ENCODE measurements at regions not wholly inside any gene's neighbourhood (a gene's known extent, or its start where the extent isn't known, plus 50 kb on each side); places are given as distances from the start of the nearest gene placed in this dataset.

DNA sequence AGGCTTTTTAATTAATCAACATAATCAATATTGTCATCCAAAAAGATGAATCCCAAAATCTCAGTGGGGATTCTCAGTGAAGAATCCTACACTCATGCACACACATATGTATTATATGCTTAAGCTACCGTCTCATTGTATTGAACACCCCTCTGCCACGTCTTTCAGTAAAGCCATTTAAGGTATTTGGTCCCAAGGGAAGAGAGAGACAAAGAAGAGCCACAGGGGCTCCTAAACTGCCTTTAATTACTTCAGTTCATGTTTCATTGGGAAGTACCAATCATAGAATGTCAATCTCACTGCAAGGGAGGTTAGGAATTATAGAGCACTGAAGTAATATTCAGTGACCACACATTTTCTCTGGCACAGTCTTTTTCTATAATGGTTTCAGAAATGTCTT is 388.6 kb upstream of the NEGR1 start:
- no peak for DNase-seq (ENCODE audit: low read depth in 2 of 2)

DNA sequence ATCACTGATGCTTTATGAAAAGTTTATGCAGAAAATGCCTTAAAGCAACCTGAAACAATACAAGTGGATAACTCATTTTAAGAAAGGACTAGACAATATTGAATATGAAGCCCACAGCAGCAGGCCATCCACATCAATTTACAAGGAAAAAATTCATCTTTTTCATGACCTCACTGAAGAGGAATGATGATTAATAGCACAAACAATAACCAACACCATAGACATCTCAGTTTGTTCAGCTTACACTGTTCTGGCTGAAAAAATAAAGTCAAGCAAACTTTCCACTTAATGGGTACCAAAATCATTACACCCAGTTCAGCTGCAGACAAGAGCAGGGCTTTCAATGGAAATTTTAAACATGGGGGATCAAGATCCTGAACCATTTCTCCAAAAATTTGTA is 380.6 kb upstream of the NEGR1 start:
- DNase-seq (ENCODE audit: low read depth in 2 of 2) = no peak

- DNase-seq (ENCODE audit: low read depth in 2 of 2) = no peak
These were observed 368.6 kb upstream of the NEGR1 start for GRCh38 chr1:72650843-72651435.

DNA sequence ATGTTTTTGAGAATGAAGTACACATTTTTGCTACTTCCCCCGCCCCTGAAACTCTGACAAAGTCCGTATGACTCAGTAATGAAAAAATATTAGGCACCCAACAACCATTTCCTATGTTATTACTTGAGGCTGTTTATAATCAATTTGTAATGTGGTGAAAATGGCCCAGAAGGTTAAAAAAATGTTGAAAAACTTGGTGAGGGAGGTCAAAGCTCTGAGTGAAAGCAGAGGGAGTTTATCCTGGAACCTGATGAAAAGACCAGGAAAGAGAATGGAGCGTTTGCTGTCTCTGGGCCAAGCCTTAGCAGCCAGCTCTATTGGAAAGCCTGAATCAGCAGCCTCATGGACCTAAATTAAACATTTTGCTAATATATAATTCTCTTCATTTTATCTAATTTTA is 367.7 kb upstream of the NEGR1 start:
- no peak for DNase-seq (ENCODE audit: low read depth in 2 of 2)

DNA sequence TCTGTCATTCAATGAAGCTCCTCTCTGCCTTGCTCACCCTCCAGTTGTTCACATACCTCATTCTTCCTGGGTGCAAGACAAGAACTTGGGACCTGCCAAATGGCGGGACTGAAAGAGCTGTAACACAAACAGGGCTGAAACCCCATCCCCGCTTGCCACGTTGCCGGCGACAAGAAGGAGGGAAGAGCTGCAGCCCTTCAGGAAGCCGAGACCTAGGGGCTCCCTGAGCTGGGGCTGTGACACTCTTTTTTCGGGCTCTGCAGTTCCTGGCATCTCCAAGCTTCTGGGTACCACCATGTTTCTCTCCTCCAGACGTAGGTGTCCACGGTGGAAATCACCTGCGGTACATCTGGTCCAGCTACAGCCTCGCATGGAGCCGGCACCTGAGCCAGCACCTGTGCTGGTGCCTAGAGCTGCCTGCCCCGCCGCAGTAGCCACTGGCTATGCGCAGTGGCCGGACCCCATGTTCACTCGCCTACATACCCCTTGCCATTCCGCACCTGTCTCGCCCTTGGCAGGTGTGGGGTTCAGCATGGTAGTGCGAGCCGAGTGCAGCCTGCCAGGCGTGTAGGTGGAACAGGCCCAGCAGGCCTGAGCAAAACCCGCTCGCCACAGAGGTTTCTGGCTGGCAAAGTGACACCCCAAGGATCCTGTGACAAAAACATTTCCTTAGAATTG is 367.0 kb upstream of the NEGR1 start:
- DNase-seq (ENCODE audit: low read depth in 2 of 2) = no peak

DNA sequence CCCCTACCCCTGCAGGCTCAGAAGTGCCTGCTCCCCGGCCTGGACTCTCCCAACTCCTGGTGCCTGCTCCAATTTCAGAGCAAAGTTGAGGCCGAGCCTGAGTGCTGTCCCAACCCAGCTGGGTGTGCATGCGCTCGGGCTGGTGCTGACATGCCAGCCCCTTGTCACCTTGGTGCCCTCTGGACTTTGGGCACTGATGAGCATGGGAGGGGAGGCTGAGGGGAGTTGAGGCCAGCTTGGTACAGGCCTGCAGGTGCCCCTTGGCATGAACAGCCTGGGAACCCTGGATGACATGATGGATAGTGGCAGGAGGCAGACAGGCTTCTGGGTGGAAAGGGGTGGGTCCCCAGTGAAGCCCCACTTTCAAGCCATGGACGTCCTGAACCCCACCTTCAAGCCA is 366.1 kb upstream of the NEGR1 start:
- DNase-seq (ENCODE audit: low read depth in 2 of 2) = no peak

- DNase-seq (ENCODE audit: low read depth in 2 of 2) = no peak
These were observed 360.8 kb upstream of the NEGR1 start for GRCh38 chr1:72643142-72643541.

DNA sequence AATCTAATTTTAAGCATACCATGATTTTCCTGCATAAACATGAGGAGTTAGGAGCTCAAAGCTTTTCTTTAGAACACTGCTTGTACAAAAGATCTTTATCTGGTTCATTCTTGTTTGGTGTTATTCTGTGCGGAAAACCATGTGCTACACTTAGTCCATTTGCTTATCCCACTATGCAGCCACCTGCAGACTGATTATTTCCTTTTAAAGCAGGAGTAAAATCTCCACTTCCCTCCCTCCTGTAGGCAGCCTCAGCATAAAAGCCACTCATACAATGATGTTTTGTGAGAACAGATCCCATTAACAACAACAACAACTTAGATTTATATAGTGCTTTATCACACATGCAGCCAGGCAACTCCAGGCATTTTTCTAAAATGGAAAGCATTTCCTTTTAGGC is 355.3 kb upstream of the NEGR1 start:
- DNase-seq (ENCODE audit: low read depth in 2 of 2) = no peak

GRCh38 chr1:72636631-72637030 is 354.3 kb upstream of the NEGR1 start:
- peak in 1 of 2 donors; percentile 43 for DNase-seq (ENCODE audit: low read depth in 2 of 2)

DNA sequence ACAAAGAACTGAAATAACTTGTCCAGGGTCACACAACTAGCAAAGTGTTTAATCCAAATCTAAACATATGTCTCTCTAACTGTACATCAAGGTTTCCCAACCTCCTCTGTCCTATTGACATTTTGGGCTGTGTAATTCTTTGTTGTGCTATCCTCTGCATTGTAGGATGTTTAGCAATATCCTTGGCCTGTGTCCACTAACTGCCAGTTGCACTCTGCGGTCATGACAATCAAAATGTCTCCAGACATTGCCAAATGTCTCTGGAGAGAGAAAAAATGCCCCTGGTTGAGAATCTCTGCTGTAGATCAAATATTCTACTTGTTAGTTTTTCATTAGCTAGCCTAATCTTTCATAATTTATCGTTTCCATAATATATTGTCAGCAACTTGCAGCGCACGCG is 353.4 kb upstream of the NEGR1 start:
- no peak for DNase-seq (ENCODE audit: low read depth in 2 of 2)

- DNase-seq (ENCODE audit: low read depth in 2 of 2) = no peak
These were observed 352.6 kb upstream of the NEGR1 start for GRCh38 chr1:72634946-72635345.

DNA sequence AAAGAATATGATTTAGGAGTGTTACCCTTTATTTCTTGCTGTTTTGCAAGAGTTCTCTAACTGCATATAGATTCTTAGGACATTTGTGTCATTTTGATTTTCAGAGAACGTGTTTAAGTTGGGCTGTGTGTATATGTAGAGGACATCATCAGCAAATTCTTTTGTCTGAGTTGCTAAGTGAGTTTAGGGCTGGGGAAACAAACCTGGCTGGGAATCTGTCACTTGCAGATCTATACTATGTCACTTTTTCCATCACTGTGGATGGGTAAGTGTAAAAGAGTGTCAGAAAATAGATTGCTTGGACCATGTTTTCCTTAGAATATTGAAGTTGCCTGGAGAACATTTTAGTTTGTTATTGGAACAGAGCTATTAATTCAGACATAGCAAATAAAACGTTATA is 349.1 kb upstream of the NEGR1 start:
- DNase-seq (ENCODE audit: low read depth in 2 of 2) = no peak

- peak; percentile 34 to 44 for DNase-seq (ENCODE audit: low read depth in 2 of 2)
These were observed 341.0 kb upstream of the NEGR1 start for GRCh38 chr1:72623299-72623708.

DNA sequence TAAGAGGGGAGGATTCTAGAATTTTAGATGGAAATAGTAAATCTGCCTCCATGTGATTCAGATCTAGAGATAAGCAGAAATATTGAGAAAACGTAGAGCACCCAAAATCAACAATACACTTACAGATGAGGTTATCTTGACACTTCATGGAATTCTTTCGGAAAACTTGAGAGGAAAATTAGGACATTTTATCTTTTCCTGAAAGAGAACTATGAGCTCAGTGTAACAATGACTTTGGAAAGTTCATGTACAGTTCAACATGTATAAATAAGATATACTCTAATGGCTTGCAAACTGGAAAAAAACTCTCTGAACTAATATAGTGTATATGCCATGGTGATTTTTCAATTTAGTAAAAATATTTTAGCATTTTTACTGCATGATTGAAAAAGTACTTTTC is 338.1 kb upstream of the NEGR1 start:
- no peak for DNase-seq (ENCODE audit: low read depth in 2 of 2)

GRCh38 chr1:72606216-72606810 is 324.0 kb upstream of the NEGR1 start:
- DNase-seq (ENCODE audit: low read depth in 2 of 2) = no peak

GRCh38 chr1:72601035-72601674 is 318.8 kb upstream of the NEGR1 start:
- no peak for DNase-seq (ENCODE audit: low read depth in 2 of 2)

GRCh38 chr1:72586023-72586685 is 303.8 kb upstream of the NEGR1 start:
- DNase-seq (ENCODE audit: low read depth in 2 of 2) = no peak

GRCh38 chr1:72579629-72580028 is 297.3 kb upstream of the NEGR1 start:
- DNase-seq (ENCODE audit: low read depth in 2 of 2) = no peak

- DNase-seq (ENCODE audit: low read depth in 2 of 2) = no peak
These were observed 288.5 kb upstream of the NEGR1 start for GRCh38 chr1:72570815-72571214.

DNA sequence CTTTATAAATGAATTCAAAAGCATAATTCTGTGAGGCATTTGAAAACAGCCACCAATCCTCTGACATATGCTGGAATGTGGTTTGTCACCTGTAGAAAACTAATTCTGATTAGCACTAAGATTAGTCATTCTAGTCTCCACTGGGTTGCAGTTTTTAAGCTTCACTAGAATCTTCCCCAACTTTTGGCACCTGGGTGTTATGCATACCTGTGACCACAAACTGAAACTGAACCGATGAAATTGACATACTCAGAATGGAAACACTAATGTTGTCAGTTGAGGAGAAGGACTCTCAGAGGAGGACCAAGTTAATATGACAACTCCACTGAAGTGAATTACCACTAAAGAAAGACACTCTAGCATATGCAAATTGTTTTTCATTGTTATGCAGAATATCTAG is 285.8 kb upstream of the NEGR1 start:
- DNase-seq (ENCODE audit: low read depth in 2 of 2) = no peak

DNA sequence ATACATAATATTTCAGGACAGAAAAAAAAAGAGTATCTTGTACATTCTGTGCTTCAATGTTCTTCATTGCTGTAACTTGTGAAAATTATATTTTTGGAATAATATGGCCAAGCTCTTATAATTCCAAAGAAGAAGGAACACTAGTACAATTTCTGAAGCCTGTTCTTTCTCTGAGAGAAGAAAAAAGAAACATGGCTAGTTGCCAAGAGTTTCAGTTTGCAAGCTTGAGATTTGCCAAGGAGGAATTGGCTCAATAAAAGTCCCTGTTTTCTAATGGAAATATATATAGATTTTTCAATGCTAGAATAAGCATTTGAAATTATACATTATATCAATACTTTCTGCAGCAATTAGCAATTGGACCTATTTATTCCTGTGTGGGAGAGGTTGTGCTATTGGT is 285.2 kb upstream of the NEGR1 start:
- DNase-seq (ENCODE audit: low read depth in 2 of 2) = no peak

- no peak for DNase-seq (ENCODE audit: low read depth in 2 of 2)
These were observed 282.4 kb upstream of the NEGR1 start for GRCh38 chr1:72564749-72565148.
